ENCODE measurements at regions not wholly inside any gene's neighbourhood (a gene's known extent, or its start where the extent isn't known, plus 50 kb on each side); places are given as distances from the start of the nearest gene placed in this dataset.
"Not testable (repeated sequence)": the region's sequence is repeated elsewhere in the genome, so short reads cannot be mapped to it uniquely, and the experiment has no call there.

GRCh38 chr9:41754403-41754802 lies 374.8 kb downstream of the CNTNAP3B start:
- not testable (repeated sequence) for DNase-seq

GRCh38 chr9:41741897-41742296 lies 387.3 kb downstream of the CNTNAP3B start:
- DNase-seq = not testable (repeated sequence)

- not testable (repeated sequence) for DNase-seq
Observed at GRCh38 chr9:41741173-41741572, 388.1 kb downstream of the CNTNAP3B start.

GRCh38 chr9:41738681-41739080 lies 390.5 kb downstream of the CNTNAP3B start:
- DNase-seq = not testable (repeated sequence)

GRCh38 chr9:41699190-41699589 lies 430.0 kb downstream of the CNTNAP3B start:
- DNase-seq = not testable (repeated sequence)

- DNase-seq = not testable (repeated sequence)
Observed at GRCh38 chr9:41697080-41697479, 432.1 kb downstream of the CNTNAP3B start.

GRCh38 chr9:41679312-41679711 lies 449.9 kb downstream of the CNTNAP3B start:
- DNase-seq = not testable (repeated sequence)

GRCh38 chr9:41663497-41664036 lies 465.7 kb downstream of the CNTNAP3B start:
- not testable (repeated sequence) for DNase-seq

- DNase-seq = not testable (repeated sequence)
Observed at GRCh38 chr9:41658706-41659105, 469.6 kb upstream of the ZNG1F start.

GRCh38 chr9:41658116-41658515 lies 469.0 kb upstream of the ZNG1F start:
- DNase-seq = not testable (repeated sequence)

- DNase-seq = not testable (repeated sequence)
Observed at GRCh38 chr9:41657141-41657540, 468.0 kb upstream of the ZNG1F start.

- DNase-seq = peak; percentile 2
Observed at GRCh38 chr9:41655071-41655554, 466.0 kb upstream of the ZNG1F start.

GRCh38 chr9:41654349-41654748 lies 465.2 kb upstream of the ZNG1F start:
- not testable (repeated sequence) for DNase-seq

- DNase-seq = not testable (repeated sequence)
Observed at GRCh38 chr9:41653560-41654340, 464.6 kb upstream of the ZNG1F start.

GRCh38 chr9:41652800-41653199 lies 463.7 kb upstream of the ZNG1F start:
- DNase-seq = not testable (repeated sequence)

GRCh38 chr9:41652100-41652713 lies 463.1 kb upstream of the ZNG1F start:
- not testable (repeated sequence) for DNase-seq

- DNase-seq = not testable (repeated sequence)
Observed at GRCh38 chr9:41650086-41650485, 461.0 kb upstream of the ZNG1F start.

- not testable (repeated sequence) for DNase-seq
Observed at GRCh38 chr9:41648564-41648963, 459.4 kb upstream of the ZNG1F start.

- not testable (repeated sequence) for DNase-seq
Observed at GRCh38 chr9:41646246-41646645, 457.1 kb upstream of the ZNG1F start.

GRCh38 chr9:41643571-41644279 lies 454.6 kb upstream of the ZNG1F start:
- DNase-seq = peak; percentile 74

GRCh38 chr9:41633726-41634125 lies 444.6 kb upstream of the ZNG1F start:
- DNase-seq = not testable (repeated sequence)

- not testable (repeated sequence) for DNase-seq
Observed at GRCh38 chr9:41623666-41624065, 434.5 kb upstream of the ZNG1F start.

- not testable (repeated sequence) for DNase-seq
Observed at GRCh38 chr9:41619254-41619653, 430.1 kb upstream of the ZNG1F start.
